Body of pancreas (tissue), 4 donors: ENCODE measurements at regions not wholly inside any gene's neighbourhood (a gene's known extent, or its start where the extent isn't known, plus 50 kb on each side); places are given as distances from the start of the nearest gene placed in this dataset.

Experiments used
- POLR2A ChIP-seq, 3 donors: fragments of 450-650 bp; IDR thresholded peaks; one replicate each; pipeline ENCODE4 v1.6.1; 2016; ENCODE audit warnings: antibody characterized with exemption in 3 of 3, mild to moderate bottlenecking in 2 of 3
- TF ChIP-seq, protein P1 (sequence below), 7 experiments: fragments of 450-650 bp in 4 of 7; fragments of 200-600 bp in 3 of 7; sonication (generic) in 3 of 7; IDR thresholded peaks; one replicate each; pipeline ENCODE4 v1.5.1; 2016 to 2019; ENCODE audit warnings: antibody characterized with exemption in 7 of 7

DNA sequence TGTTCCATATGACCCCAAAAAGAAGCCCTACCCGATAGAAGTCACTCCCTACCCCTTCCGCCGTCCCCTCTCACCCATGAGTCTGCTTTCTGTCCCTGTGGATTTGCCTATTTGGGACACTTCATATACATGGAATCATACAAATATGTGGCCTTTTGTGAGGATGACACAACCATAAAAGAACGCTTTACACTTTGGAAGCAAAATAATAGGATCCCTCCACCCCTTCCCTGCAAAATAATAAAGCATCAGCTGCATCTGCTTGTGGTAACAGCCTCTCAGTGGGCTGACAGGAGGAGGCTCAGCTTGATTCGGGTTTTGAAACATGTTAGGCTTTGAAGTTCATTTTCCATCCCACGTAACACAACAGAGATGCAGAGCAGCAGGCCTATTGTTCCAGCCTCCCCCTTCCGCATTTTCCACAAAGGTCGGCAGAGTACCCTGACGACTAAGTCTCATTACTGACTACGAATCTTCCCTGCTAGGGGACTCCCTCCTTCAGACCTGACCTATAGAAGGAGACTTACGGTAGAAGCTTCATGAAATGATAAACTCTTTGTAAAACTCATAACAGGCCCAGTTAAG lies 99.1 kb downstream of the ALDH8A1 start:
- TF ChIP-seq, protein P1, sequence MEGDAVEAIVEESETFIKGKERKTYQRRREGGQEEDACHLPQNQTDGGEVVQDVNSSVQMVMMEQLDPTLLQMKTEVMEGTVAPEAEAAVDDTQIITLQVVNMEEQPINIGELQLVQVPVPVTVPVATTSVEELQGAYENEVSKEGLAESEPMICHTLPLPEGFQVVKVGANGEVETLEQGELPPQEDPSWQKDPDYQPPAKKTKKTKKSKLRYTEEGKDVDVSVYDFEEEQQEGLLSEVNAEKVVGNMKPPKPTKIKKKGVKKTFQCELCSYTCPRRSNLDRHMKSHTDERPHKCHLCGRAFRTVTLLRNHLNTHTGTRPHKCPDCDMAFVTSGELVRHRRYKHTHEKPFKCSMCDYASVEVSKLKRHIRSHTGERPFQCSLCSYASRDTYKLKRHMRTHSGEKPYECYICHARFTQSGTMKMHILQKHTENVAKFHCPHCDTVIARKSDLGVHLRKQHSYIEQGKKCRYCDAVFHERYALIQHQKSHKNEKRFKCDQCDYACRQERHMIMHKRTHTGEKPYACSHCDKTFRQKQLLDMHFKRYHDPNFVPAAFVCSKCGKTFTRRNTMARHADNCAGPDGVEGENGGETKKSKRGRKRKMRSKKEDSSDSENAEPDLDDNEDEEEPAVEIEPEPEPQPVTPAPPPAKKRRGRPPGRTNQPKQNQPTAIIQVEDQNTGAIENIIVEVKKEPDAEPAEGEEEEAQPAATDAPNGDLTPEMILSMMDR (IDR thresholded peaks at IDR 0.05), result no peak
- TF ChIP-seq POLR2A (IDR thresholded peaks at IDR 0.05), result no peak
